CD14-positive monocyte (primary cell): ENCODE measurements at regions not wholly inside any gene's neighbourhood (a gene's known extent, or its start where the extent isn't known, plus 50 kb on each side); places are given as distances from the start of the nearest gene placed in this dataset.

ENCODE experiments used
- DNase-seq, 3 donors: peaks; one replicate each; pipeline ENCODE4 v3.0.0-alpha.2; 2011 to 2022
- H2AFZ ChIP-seq: 2 replicates; pipeline ENCODE4 v1.6.0; 2012; ENCODE audit warnings: mild to moderate bottlenecking, low read depth, low read length, inconsistent platforms; ENCODE audit not compliant: insufficient read depth, poor library complexity, severe bottlenecking
- H3K27ac ChIP-seq, 2 donors: 1 replicate in 1 of 2; 2 replicates in 1 of 2; pipeline ENCODE4 v1.5.1; 2012 to 2013; ENCODE audit warnings: low read length in 2 of 2, control low read depth in 1 of 2, inconsistent platforms in 1 of 2, low read depth in 1 of 2, mild to moderate bottlenecking in 1 of 2
- H3K27me3 ChIP-seq, 2 donors: one replicate each; pipeline versions ENCODE4 v1.6.0 to v1.6.1; 2011 to 2013; ENCODE audit warnings: low read length in 2 of 2; ENCODE audit not compliant: control insufficient read depth in 2 of 2, insufficient read depth in 2 of 2
- H3K36me3 ChIP-seq, 2 donors: replicated peaks in 1 of 2; 1 replicate in 1 of 2; 2 replicates in 1 of 2; pipeline versions ENCODE4 v1.5.1 to v1.6.1; 2012 to 2013; ENCODE audit warnings: low read length in 2 of 2, control low read depth in 1 of 2, inconsistent platforms in 1 of 2, mild to moderate bottlenecking in 1 of 2; ENCODE audit not compliant: insufficient read depth in 2 of 2, control insufficient read depth in 1 of 2
- H3K4me1 ChIP-seq, 2 donors: 1 replicate in 1 of 2; 2 replicates in 1 of 2; pipeline versions ENCODE4 v1.5.1 to v1.6.1; 2012 to 2013; ENCODE audit warnings: low read length in 2 of 2, control low read depth in 1 of 2, inconsistent platforms in 1 of 2, mild to moderate bottlenecking in 1 of 2, moderate library complexity in 1 of 2; ENCODE audit not compliant: insufficient read depth in 2 of 2, control insufficient read depth in 1 of 2
- H3K4me2 ChIP-seq: replicated peaks from 2 replicates; pipeline ENCODE3; 2012; ENCODE audit warnings: low read length, moderate library complexity, mild to moderate bottlenecking; ENCODE audit not compliant: poor library complexity, severe bottlenecking; ENCODE audit errors: extremely low read depth
- H3K4me3 ChIP-seq, 3 experiments: fragments of 200-600 bp in 1 of 3; sonication (generic) in 1 of 3; replicated peaks in 1 of 3; 1 replicate in 2 of 3; 2 replicates in 1 of 3; pipeline ENCODE4 v1.5.1; 2011 to 2013; ENCODE audit warnings: low read length in 3 of 3, mild to moderate bottlenecking in 3 of 3, control low read depth in 2 of 3, low read depth in 2 of 3, inconsistent platforms in 1 of 3, moderate library complexity in 1 of 3
- H3K79me2 ChIP-seq: 2 replicates; pipeline ENCODE4 v1.6.0; 2012; ENCODE audit warnings: mild to moderate bottlenecking, control low read depth, inconsistent platforms, low read length, moderate library complexity; ENCODE audit not compliant: insufficient read depth
- H3K9ac ChIP-seq: 2 replicates; pipeline ENCODE4 v1.6.0; 2017; ENCODE audit warnings: low read length, mild to moderate bottlenecking; ENCODE audit not compliant: insufficient read depth, poor library complexity, severe bottlenecking
- H3K9me3 ChIP-seq, 2 donors: replicated peaks in 1 of 2; 1 replicate in 1 of 2; 2 replicates in 1 of 2; pipeline versions ENCODE4 v1.5.1 to v1.6.1; 2012 to 2013; ENCODE audit warnings: low read length in 2 of 2, control low read depth in 1 of 2; ENCODE audit not compliant: control insufficient read depth in 1 of 2, insufficient read depth in 1 of 2
- H4K20me1 ChIP-seq: 2 replicates; pipeline ENCODE4 v1.6.0; 2012; ENCODE audit warnings: mild to moderate bottlenecking, low read length, control low read depth, moderate library complexity; ENCODE audit not compliant: insufficient read depth
- H3K27ac Mint-ChIP-seq, 7 donors: one replicate each; pipeline ENCODE4 v1.8.0; 2020; ENCODE audit warnings: mild to moderate bottlenecking in 7 of 7, mixed read lengths in 7 of 7, moderate library complexity in 6 of 7, inconsistent platforms in 2 of 7
- H3K27me3 Mint-ChIP-seq, 3 donors: one replicate each; pipeline ENCODE4 v1.8.0; 2021 to 2022; ENCODE audit warnings: low read depth in 3 of 3, mild to moderate bottlenecking in 3 of 3, mixed read lengths in 3 of 3, moderate library complexity in 3 of 3, inconsistent platforms in 1 of 3
- H3K36me3 Mint-ChIP-seq, 2 donors: one replicate each; pipeline ENCODE4 v1.8.0; 2020; ENCODE audit warnings: mixed read lengths in 2 of 2, inconsistent platforms in 1 of 2, mild to moderate bottlenecking in 1 of 2
- H3K4me1 Mint-ChIP-seq: one replicate; pipeline ENCODE4 v1.8.0; 2020; ENCODE audit warnings: mild to moderate bottlenecking, mixed read lengths
- H3K4me3 Mint-ChIP-seq, 2 donors: one replicate each; pipeline ENCODE4 v1.8.0; 2020; ENCODE audit warnings: mild to moderate bottlenecking in 2 of 2, mixed read lengths in 2 of 2, moderate library complexity in 1 of 2
- H3K9me3 Mint-ChIP-seq, 7 donors: one replicate each; pipeline ENCODE4 v1.8.0; 2020 to 2022; ENCODE audit warnings: mixed read lengths in 7 of 7, mild to moderate bottlenecking in 6 of 7, moderate library complexity in 6 of 7, inconsistent platforms in 2 of 7
- WGBS: methylation state at CpG from one replicate; pipeline ENCODE4 v1.1.5; 2013; ENCODE audit warnings: missing lambda C conversion rate; ENCODE audit not compliant: insufficient coverage; 5-methylcytosine and 5-hydroxymethylcytosine counted together
- intact Hi-C, 2 donors: fragments of 100-400 bp; cut with micrococcal nuclease; formaldehyde crosslinking; loops; one replicate each; pipeline versions ENCODE4 v1.15.0 to v1.15.1; 2023
- TF ChIP-seq, protein P1 (sequence below): fragments of 200-600 bp; IDR thresholded peaks from one replicate; pipeline ENCODE4 v1.8.0; 2022; ENCODE audit warnings: antibody characterized with exemption, mild to moderate bottlenecking

DNA sequence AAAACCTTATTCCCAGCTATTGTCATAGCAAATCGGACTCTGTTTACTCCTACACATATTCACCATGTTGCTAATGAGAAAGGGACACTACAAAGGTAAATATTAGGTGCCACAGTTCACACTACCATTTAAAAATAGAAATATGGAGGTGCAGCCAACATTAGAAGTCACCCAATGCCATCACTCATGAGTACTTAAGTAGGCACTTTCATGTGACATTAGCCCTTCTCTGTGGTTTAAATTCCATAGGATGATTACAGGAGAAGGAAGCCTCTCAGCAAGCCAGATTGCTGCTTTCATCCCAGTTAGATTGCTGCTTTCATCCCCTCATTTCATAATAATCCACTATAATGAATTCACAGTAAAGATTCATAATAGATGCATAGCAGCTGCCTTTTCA is 376.8 kb upstream of the ALCAM start:
- no peak for DNase-seq
- no peak overlapping the region for H3K4me3 ChIP-seq
- H3K36me3 ChIP-seq: no peaks in the 10 kb centered on the region
- H3K9ac ChIP-seq: no peak overlapping the region
- H3K9me3 Mint-ChIP-seq: no peaks in the 10 kb centered on the region
- no peak overlapping the region for H2AFZ ChIP-seq
- no peaks in the 10 kb centered on the region for H3K4me1 ChIP-seq
- H3K4me3 Mint-ChIP-seq: no peak overlapping the region
- H3K36me3 Mint-ChIP-seq: no peaks in the 10 kb centered on the region
- no peak overlapping the region for H3K27ac Mint-ChIP-seq
- H3K79me2 ChIP-seq: no peaks in the 10 kb centered on the region
- no peaks in the 10 kb centered on the region for H4K20me1 ChIP-seq
- TF ChIP-seq, protein P1, sequence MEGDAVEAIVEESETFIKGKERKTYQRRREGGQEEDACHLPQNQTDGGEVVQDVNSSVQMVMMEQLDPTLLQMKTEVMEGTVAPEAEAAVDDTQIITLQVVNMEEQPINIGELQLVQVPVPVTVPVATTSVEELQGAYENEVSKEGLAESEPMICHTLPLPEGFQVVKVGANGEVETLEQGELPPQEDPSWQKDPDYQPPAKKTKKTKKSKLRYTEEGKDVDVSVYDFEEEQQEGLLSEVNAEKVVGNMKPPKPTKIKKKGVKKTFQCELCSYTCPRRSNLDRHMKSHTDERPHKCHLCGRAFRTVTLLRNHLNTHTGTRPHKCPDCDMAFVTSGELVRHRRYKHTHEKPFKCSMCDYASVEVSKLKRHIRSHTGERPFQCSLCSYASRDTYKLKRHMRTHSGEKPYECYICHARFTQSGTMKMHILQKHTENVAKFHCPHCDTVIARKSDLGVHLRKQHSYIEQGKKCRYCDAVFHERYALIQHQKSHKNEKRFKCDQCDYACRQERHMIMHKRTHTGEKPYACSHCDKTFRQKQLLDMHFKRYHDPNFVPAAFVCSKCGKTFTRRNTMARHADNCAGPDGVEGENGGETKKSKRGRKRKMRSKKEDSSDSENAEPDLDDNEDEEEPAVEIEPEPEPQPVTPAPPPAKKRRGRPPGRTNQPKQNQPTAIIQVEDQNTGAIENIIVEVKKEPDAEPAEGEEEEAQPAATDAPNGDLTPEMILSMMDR: no peak
- no CpG with 5 or more reads among the region's 1 CpG for WGBS
- intact Hi-C loops: no loop called here
- H3K4me2 ChIP-seq: no peak overlapping the region
- H3K9me3 ChIP-seq: peaks cover 0 to 3% of the 10 kb centered on the region in 2 donors
- H3K27me3 ChIP-seq: no peaks in the 10 kb centered on the region
- H3K27ac ChIP-seq: no peak overlapping the region
- H3K27me3 Mint-ChIP-seq: no peaks in the 10 kb centered on the region
- no peaks in the 10 kb centered on the region for H3K4me1 Mint-ChIP-seq

DNA sequence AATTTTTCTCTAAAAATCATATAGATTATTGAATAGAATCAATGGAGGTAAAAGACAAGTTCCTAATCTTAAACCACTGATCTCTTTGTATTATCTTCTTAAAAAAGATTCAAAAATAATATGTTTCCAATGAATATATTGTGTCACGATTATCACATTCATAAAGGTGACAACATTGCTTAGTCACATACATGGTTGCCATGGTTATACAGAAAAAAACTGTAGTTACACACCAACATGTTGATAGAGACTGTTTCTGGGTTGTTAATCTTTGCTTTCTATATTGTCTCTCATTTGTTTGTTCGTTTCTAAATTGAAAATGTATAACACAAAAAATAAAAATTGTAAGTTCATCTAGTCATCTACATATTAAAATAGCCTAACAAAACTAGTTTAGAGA is 376.0 kb upstream of the ALCAM start:
- intact Hi-C loops: no loop called here
- peaks cover 0 to 3% of the 10 kb centered on the region in 2 donors for H3K9me3 ChIP-seq

More for the DNA sequence above, 376.0 kb upstream of the ALCAM start:
- no peak for DNase-seq
- Histone ChIP-seq H3K36me3 (no peaks in the 10 kb centered on the region), H3K4me1 (no peaks in the 10 kb centered on the region), H2AFZ (no peak overlapping the region), H3K27me3 (no peaks in the 10 kb centered on the region), H3K4me3 (no peak overlapping the region), H4K20me1 (no peaks in the 10 kb centered on the region), H3K79me2 (no peaks in the 10 kb centered on the region), H3K9ac (no peak overlapping the region), H3K4me2 (no peak overlapping the region), H3K27ac (no peak overlapping the region)
- WGBS: no CpG with 5 or more reads among the region's 2 CpGs
- Mint-ChIP-seq H3K4me1 (no peaks in the 10 kb centered on the region), H3K36me3 (no peaks in the 10 kb centered on the region), H3K27me3 (no peaks in the 10 kb centered on the region), H3K4me3 (no peak overlapping the region), H3K27ac (no peak overlapping the region), H3K9me3 (peaks cover 0 to 3% (median 0%) of the 10 kb centered on the region in 7 donors)
- TF ChIP-seq, protein P1: no peak
